GM21423 (cell line): ENCODE measurements at regions not wholly inside any gene's neighbourhood (a gene's known extent, or its start where the extent isn't known, plus 50 kb on each side); places are given as distances from the start of the nearest gene placed in this dataset.
A peak's percentile ranks its signal among the peaks of the same experiment; 100 is the strongest.

Source experiments
- ATAC-seq: cut with Tn5 transposase; IDR thresholded peaks from one replicate; pipeline ENCODE4 v1.9.1; 2021; ENCODE audit warnings: mild to moderate bottlenecking, moderate library complexity; ENCODE audit not compliant: unreplicated experiment

DNA sequence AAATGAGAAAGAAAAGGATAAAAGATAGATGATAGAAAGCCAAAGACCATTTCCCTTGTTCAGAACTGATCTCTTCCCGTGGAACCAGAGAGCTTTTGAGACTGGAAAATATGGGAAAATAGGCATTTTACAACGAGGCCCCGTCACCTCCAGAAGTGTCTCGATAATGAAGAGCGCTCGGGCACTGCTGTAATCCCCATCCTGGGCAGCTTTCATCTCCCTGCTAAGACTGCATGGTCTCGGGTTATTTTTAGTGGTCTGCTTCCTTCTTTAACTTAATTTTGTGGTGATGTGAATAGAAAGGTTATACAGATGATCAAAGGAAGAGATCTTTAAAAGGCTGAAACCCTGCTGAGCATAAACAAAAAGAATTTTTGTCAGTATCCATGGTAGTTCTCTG is 176.6 kb downstream of the METTL4 start:
- ATAC-seq: no peak

DNA sequence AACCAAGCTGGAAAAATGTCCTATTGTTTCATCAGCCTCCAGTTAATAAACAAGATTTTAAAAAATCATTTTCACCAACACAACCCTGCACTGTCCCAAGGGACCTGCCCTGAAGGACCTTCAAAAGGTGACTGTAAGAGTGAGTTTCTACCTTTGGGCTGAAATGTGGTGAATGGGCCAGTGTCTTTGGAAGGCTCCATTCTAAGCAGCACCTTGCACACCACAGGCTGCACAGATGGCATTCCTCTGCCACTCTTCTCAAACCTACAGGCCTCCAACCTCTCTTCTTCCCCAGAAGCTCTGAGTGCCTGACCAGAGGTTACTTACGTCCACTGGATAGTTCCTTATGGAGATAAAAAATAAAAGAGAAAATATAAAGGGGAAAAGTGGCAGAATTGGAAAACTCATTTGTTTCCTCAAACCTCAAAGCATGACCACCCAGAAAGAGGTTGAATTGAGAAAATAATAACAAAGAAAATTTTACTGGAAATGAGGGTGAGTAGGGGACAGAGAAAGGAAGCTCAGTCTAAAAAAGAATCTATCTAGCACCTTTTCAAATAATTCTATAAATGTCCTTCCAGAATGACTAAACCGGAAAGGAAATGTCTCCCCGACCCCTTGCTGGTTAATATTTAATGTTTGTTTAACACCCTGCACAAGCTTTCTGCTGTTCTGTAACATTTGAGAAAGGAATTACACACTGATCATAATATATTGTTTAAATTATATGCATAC is 175.7 kb downstream of the METTL4 start:
- peak; percentile 77 for ATAC-seq

DNA sequence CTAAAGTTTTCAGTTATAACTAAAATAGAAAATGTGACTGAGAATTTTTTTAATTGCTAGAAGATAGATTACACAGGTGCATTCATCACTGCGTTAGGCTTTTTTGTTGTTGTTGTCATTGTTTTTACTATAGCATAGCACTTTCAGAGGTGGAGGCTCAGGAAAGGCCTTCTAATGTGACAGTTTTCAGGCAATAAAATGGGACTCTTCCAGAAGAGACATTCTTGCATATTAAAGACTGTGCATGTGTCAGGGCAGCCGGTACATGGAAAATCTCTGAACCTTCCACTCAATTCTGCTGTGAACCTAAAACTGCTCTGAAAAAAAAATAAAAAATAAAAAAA is 175.2 kb downstream of the METTL4 start:
- ATAC-seq: peak; percentile 26

DNA sequence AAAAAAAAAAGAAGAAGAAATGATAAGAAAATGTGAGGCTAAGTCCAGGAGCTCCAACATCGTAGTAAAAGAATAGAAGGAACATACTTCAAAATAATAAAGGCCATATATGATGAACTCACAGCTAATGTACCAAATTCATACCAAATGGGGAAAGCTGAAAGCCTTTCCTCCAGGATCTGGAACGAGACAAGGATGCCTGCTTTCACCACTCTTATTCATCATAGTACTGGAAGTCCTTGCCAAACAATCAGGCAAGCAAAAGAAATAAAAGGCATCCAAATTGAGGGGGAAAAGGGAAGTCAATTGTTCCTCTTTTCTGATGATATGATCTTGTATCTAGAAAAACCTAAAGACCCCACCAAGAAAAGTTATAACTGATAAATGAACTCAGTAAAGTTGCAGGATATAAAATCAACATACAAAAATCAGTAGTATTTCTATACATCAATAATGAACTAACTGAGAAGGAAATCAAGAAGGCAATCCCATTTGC is 170.6 kb downstream of the METTL4 start:
- ATAC-seq: no peak

DNA sequence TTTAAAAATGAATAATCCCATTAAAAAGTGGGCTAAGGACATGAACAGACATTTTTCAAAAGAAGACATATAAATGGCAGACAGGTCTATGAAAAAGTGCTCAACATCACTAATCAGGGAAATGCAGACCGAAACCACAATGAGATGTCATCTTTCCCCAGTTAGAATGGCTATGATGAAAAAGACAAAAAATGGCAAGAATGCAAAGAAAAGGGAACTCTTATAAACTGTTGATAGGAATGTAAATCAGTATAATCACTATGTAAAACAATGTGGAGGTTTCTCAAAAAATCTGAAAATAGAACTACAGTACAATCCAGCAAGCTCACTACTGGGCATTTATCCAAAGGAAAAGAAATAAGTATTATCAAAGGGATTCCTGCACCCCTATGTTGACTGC is 169.2 kb downstream of the METTL4 start:
- ATAC-seq: no peak

DNA sequence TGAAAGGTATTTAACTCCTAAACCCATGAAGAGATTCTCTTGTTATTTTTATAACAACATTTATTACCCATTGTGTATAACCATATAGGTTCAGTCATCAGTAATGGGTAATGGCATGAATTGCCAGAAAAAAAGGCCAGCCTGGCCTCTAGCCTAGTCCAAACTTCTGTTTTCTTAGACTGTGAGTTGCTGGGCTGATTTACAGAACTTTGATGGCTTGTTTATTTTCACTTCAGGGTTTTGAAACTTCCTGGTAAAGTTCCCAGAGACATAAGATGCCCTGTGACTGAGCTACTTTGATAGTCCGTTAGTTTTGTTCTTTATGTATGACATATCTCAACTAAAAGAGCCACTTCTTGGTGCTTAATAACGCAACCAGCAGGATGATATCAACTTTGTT is 164.8 kb downstream of the METTL4 start:
- ATAC-seq: no peak

DNA sequence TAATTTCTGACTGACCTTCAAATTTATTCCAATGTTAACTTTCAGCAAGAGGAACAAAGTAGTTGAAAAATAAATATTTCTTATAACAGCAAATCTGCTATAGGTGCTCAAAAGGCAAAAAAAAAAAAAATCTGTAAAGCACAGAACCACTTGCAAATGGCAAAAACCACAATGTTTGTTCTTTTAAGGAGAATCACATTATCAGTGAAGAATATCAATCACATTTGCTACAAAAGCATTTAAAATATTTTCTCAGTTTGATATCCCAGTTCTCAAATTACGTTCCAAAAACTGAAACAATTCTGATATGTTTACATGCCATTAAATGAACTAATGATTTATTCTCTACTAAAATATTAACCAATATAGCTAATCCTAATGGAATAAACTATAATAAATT is 163.3 kb downstream of the METTL4 start:
- ATAC-seq: no peak

DNA sequence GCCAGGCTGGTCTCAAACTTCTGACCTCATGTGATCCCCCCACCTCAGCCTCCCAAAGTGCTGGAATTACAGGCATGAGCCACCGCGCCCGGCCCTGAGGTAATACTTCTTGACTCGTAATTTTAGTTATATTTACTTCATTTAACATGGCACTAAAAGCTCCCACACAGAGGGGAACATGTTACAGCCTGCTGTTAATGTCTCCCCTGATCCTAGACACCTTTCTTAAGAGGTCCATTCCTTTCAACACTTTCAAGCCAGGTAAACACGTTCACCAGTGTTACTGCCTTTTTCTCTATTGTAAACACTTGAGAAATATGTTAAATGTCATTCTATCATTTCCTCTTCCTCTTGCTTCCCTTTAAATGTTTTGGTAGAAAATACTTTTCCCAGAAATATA is 161.4 kb downstream of the METTL4 start:
- no peak for ATAC-seq

DNA sequence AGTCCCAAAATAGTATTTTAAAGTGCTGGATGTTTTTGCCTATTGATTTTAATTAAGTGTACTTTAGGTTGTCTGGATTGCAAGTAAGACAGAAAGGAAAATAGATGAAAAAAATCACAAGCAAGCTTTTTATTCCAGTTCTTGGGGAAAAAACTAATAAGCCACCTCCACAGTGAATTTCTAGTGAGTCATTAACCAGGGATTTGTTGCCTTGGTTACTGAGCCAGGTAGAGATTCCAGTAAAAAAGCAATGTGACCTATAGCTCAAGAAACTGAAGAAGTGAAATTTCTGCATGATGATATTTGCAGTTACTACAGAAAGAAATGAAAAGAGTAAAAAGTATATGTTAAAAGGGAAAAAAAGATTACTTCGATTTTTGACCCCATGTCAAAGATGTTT is 160.6 kb downstream of the METTL4 start:
- ATAC-seq: no peak

DNA sequence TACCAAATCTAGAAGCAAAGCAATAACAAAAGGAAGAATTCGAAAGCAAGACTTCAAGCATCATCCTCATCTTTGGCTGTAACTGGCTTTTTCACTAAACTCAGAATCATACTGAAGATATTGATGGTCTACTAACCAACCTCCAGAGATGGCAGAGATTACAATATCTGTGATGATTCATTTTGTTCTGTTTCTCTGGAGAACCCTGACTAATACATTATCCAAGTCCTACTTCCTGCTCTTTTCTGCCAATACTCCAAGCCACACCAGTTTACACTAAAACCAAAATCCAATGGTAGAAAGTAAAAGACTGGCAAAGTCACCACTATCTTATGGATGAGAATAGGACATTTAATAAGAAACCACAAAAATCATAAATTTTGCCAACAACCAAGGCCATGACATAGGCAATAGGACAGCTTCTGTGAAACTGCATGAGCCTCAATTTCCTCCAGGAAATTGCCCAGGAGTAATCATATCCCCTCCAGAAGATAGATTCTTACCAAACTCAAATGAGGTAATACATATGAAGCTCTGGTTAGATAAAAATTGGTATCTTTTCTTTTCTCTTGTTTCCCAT is 159.8 kb downstream of the METTL4 start:
- no peak for ATAC-seq

DNA sequence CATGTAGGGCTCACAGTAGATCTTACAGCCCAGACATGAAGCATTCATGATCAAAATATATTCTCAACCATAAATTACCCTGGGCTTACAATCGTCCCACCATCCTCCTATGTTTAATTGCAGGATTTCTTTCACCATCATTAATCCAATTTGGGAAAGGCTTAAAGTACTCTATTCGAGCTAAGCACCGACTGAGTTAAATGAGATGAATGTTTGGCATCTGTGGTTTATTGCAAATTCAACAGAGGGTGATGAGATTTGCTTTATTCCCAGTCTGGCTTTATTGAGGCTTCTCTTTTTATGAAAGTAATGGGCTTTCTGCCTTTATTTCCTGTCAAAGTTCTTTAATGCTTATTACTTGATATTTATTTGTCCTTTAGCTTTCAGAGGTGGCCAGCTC is 159.0 kb downstream of the METTL4 start:
- ATAC-seq: no peak

DNA sequence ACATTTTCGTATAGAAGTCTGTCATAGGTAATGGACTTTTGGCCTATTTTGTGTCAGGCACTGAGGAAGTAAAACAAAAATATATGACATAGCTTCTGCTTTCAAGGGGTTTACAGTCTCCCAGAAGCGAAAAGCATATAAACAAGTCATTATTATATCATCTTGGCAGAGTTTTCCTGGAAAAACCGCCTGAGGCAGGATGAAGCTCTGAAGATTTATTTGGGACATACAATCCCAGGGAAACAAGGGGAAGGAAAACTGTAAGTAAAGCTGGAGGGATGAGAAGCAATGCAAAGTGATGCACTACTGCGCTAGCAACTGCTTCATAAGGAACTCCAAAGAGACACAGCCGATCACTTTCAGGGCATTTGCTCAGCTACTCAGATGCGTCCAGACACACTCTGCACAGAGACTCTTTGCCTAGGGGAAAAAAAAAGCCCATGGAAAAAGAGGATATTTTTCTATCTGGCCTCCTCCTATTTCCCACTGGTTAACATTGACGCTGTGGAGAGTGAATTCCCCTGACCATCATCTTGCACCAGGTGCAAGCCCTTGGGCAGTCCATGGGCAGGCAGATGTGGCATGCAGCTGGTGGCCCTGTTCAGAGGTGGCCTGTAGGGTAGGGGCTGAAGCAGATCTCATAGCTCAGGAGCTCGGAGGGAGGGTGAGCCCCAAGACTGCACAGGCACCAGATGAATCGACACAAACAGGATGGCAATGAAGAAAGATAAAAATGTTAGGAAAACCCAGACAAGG is 158.1 kb downstream of the METTL4 start:
- ATAC-seq: no peak

DNA sequence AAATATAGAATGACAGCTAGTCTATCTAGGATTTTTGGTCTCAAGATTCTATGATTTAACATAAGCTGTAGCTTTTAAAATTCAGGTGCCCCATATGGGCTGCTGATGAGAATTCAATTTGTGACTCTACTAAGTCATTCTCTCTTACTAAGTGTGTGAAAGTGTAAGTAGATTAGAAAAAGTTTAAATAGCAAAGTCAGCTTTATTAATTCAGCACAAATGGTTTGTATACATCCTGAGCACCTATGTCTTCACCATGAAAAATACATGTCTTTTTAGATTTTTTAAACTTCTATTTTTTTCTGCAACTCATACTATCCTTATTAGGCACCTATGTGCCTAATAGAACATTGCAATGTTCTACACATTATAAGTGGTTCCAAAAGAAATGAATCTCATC is 157.1 kb downstream of the METTL4 start:
- no peak for ATAC-seq

DNA sequence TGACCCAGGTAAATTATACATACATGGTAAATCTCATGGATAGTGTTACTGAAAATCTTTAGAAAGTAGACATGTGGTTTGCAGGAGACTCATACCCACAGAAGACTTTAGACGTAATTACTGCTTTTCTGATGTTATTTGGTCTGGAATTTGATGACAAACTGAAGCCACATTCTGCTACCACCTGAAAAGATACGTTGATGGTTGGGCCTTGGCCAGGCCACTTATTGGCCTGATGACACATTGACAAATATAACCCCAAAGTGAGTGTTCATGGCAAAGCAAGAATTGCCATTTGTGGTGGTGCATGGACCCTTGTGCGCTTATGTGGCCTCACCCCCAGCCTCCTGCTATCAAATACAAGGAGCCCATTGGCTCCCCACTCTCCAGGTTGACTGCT is 155.6 kb downstream of the METTL4 start:
- no peak for ATAC-seq

DNA sequence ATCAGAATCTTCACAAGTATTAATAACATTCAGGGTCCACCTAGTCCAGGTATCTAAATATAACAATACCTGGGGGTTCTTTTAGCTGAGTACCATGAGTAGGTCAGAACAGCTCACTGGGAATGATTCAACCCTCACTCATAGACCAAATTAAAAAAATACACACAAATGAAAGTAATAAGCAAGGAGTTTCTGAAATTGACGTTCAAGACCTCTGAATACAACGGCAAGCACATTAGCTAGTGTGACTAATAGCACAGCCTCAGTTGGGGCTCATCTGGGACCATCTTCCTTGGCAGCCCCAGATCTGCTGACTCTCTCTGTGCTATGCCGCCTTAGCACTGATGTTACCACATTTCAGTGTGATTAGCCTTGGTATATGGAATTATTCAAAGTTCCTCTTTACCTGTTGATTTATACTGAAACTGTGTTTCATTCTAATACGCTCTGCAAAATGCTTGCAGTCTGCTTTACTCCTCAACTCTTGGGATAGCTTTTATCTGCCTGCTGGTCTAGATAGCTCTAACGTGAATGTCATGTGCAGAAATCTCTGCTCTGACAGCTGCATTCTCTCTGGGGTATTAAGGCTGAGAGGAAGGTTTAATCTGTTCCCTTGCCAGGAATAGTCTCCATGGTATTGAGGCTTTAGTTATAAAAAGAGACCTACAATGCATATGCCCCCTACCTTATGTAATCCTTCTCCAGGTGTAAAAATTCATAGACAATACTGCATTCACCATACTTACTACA is 153.3 kb downstream of the METTL4 start:
- ATAC-seq: no peak

DNA sequence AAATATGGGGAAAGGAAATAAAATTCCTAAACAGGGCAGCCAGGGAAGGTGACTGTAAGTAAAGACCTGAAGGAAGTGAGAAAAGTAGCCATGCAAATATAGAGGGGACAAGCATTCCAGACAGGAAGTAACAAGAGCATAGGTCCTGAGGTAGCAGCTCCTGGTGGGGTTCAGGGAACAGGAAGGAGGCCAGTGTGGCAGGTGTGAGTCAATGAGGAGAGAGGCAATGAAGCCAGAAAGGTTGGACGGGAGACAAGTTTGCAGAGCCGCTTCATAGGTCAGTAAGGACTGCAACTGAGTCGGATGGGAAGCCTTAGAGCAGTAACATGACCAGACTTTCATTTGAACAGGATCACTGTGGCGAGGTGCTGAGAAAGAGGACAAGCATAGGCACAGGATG is 150.9 kb downstream of the METTL4 start:
- ATAC-seq: no peak

DNA sequence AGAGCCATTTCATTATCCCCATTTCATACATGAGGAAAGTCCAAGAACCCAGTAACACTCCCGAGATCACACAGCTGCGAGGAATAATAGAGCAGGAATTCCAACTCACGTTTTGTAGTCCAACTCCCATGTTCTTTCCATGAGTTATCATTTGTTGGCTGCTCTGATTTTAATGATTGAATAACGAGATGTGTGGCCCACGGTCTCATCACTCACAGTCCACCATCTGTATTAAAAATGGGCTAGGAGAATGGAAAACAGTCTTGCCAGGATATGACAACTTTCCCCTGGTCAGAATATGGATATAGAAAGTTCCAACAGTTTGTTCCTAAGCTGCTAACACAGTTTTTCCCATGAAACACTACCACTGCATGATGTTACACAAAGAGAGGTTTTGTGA is 147.5 kb downstream of the METTL4 start:
- ATAC-seq: no peak

DNA sequence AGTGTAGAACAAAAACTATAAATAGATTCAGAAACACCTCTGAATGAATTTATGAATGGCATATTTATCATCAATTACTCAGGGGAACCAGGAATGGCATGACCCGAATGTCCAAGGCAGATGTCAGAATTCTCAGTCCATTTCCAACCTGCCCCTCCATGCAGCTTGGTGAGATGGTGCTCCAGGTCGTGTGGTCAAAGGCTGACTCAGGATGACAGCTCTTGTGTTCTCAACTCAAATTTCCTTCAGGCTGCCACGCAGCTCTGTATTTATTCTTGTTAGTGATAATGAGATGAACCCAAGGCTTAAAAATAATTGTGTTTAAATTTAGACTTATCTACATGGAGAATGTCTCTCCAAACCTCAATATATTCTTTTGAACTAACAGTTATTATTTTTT is 146.9 kb downstream of the METTL4 start:
- ATAC-seq: no peak

DNA sequence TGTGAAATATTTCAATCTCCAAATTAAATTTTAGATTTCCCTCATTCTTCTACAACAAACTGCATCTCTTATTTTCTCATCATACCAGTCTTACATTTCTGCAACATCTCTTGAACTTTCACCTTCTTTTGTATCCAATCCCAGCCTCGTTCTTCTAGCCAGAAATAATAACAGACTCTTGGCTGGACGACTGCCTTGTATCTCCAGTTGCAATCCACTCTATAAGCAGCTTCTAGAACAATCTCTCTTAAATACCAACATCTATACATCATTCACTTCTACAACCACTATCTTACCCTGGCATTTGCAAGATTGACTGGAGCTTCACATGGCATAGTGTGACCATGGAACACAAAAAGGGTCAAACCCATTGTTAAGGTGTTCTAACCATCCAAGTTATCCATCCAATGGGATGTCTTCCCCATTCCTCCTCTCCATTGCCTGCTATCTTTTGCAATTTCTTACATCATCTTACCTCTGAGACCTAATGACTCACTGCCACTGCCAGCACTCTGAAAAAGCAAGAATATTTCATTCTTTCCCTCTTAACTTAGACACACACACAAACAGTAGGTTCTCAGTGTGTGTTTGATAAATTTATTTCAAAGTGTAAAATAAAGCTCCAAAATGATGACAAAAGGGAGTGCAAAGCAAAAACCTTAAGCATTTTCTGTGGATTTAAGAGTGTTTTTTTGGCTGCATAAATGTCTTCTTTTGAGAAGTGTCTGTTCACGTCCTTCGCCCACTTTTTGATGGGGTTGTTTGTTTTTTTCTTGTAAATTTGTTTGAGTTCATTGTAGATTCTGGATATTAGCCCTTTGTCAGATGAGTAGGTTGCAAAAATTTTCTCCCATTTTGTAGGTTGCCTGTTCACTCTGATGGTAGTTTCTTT is 145.6 kb downstream of the METTL4 start:
- no peak for ATAC-seq

DNA sequence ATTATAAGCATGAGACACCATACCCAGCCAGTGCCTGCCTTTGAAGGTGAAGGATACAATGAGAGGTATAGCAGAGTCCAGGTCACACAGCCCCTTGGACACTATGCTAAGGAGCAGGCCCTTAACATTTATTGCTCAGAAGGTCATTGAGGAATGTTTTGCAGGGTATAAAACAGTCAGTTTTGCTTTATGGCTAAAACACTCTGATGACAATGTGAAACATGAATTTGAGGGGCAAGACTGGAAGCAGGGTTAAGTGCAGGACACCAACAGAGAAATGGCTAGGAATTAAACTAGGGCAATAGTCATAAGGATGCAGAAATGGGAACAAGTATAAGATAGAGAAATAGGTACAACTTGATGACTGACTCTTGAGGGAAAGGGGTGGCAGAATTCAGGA is 141.1 kb downstream of the METTL4 start:
- ATAC-seq: no peak

DNA sequence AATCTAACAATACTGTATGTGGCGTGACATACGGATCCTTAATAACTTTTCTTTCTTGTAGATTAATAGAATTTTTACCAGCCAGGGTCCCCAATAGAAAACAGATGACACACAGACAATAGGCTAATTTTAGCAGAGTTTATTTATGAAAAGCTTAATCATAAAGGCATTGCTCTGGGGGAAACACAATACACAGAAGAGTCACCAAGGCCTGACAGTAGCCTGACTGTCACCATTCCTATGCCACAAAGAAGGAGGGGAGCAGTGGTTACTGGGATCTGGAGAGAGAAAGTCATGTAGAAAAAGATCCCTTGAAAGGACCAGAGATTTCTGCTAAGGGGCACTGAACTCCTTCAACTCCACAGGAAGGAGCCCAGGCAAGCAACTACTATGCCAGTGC is 139.5 kb downstream of the METTL4 start:
- no peak for ATAC-seq
